CD14-positive monocyte (primary cell): ENCODE measurements at regions not wholly inside any gene's neighbourhood (a gene's known extent, or its start where the extent isn't known, plus 50 kb on each side); places are given as distances from the start of the nearest gene placed in this dataset.

Source experiments
- DNase-seq, 3 donors: peaks; one replicate each; pipeline ENCODE4 v3.0.0-alpha.2; 2011 to 2022
- H2AFZ ChIP-seq: 2 replicates; pipeline ENCODE4 v1.6.0; 2012; ENCODE audit warnings: mild to moderate bottlenecking, low read depth, low read length, inconsistent platforms; ENCODE audit not compliant: insufficient read depth, poor library complexity, severe bottlenecking
- H3K27ac ChIP-seq, 2 donors: 1 replicate in 1 of 2; 2 replicates in 1 of 2; pipeline ENCODE4 v1.5.1; 2012 to 2013; ENCODE audit warnings: low read length in 2 of 2, control low read depth in 1 of 2, inconsistent platforms in 1 of 2, low read depth in 1 of 2, mild to moderate bottlenecking in 1 of 2
- H3K27me3 ChIP-seq, 2 donors: one replicate each; pipeline versions ENCODE4 v1.6.0 to v1.6.1; 2011 to 2013; ENCODE audit warnings: low read length in 2 of 2; ENCODE audit not compliant: control insufficient read depth in 2 of 2, insufficient read depth in 2 of 2
- H3K36me3 ChIP-seq, 2 donors: replicated peaks in 1 of 2; 1 replicate in 1 of 2; 2 replicates in 1 of 2; pipeline versions ENCODE4 v1.5.1 to v1.6.1; 2012 to 2013; ENCODE audit warnings: low read length in 2 of 2, control low read depth in 1 of 2, inconsistent platforms in 1 of 2, mild to moderate bottlenecking in 1 of 2; ENCODE audit not compliant: insufficient read depth in 2 of 2, control insufficient read depth in 1 of 2
- H3K4me1 ChIP-seq, 2 donors: 1 replicate in 1 of 2; 2 replicates in 1 of 2; pipeline versions ENCODE4 v1.5.1 to v1.6.1; 2012 to 2013; ENCODE audit warnings: low read length in 2 of 2, control low read depth in 1 of 2, inconsistent platforms in 1 of 2, mild to moderate bottlenecking in 1 of 2, moderate library complexity in 1 of 2; ENCODE audit not compliant: insufficient read depth in 2 of 2, control insufficient read depth in 1 of 2
- H3K4me2 ChIP-seq: replicated peaks from 2 replicates; pipeline ENCODE3; 2012; ENCODE audit warnings: low read length, moderate library complexity, mild to moderate bottlenecking; ENCODE audit not compliant: poor library complexity, severe bottlenecking; ENCODE audit errors: extremely low read depth
- H3K4me3 ChIP-seq, 3 experiments: fragments of 200-600 bp in 1 of 3; sonication (generic) in 1 of 3; replicated peaks in 1 of 3; 1 replicate in 2 of 3; 2 replicates in 1 of 3; pipeline ENCODE4 v1.5.1; 2011 to 2013; ENCODE audit warnings: low read length in 3 of 3, mild to moderate bottlenecking in 3 of 3, control low read depth in 2 of 3, low read depth in 2 of 3, inconsistent platforms in 1 of 3, moderate library complexity in 1 of 3
- H3K79me2 ChIP-seq: 2 replicates; pipeline ENCODE4 v1.6.0; 2012; ENCODE audit warnings: mild to moderate bottlenecking, control low read depth, inconsistent platforms, low read length, moderate library complexity; ENCODE audit not compliant: insufficient read depth
- H3K9ac ChIP-seq: 2 replicates; pipeline ENCODE4 v1.6.0; 2017; ENCODE audit warnings: low read length, mild to moderate bottlenecking; ENCODE audit not compliant: insufficient read depth, poor library complexity, severe bottlenecking
- H3K9me3 ChIP-seq, 2 donors: replicated peaks in 1 of 2; 1 replicate in 1 of 2; 2 replicates in 1 of 2; pipeline versions ENCODE4 v1.5.1 to v1.6.1; 2012 to 2013; ENCODE audit warnings: low read length in 2 of 2, control low read depth in 1 of 2; ENCODE audit not compliant: control insufficient read depth in 1 of 2, insufficient read depth in 1 of 2
- H4K20me1 ChIP-seq: 2 replicates; pipeline ENCODE4 v1.6.0; 2012; ENCODE audit warnings: mild to moderate bottlenecking, low read length, control low read depth, moderate library complexity; ENCODE audit not compliant: insufficient read depth
- H3K27ac Mint-ChIP-seq, 7 donors: one replicate each; pipeline ENCODE4 v1.8.0; 2020; ENCODE audit warnings: mild to moderate bottlenecking in 7 of 7, mixed read lengths in 7 of 7, moderate library complexity in 6 of 7, inconsistent platforms in 2 of 7
- H3K27me3 Mint-ChIP-seq, 3 donors: one replicate each; pipeline ENCODE4 v1.8.0; 2021 to 2022; ENCODE audit warnings: low read depth in 3 of 3, mild to moderate bottlenecking in 3 of 3, mixed read lengths in 3 of 3, moderate library complexity in 3 of 3, inconsistent platforms in 1 of 3
- H3K36me3 Mint-ChIP-seq, 2 donors: one replicate each; pipeline ENCODE4 v1.8.0; 2020; ENCODE audit warnings: mixed read lengths in 2 of 2, inconsistent platforms in 1 of 2, mild to moderate bottlenecking in 1 of 2
- H3K4me1 Mint-ChIP-seq: one replicate; pipeline ENCODE4 v1.8.0; 2020; ENCODE audit warnings: mild to moderate bottlenecking, mixed read lengths
- H3K4me3 Mint-ChIP-seq, 2 donors: one replicate each; pipeline ENCODE4 v1.8.0; 2020; ENCODE audit warnings: mild to moderate bottlenecking in 2 of 2, mixed read lengths in 2 of 2, moderate library complexity in 1 of 2
- H3K9me3 Mint-ChIP-seq, 7 donors: one replicate each; pipeline ENCODE4 v1.8.0; 2020 to 2022; ENCODE audit warnings: mixed read lengths in 7 of 7, mild to moderate bottlenecking in 6 of 7, moderate library complexity in 6 of 7, inconsistent platforms in 2 of 7
- WGBS: methylation state at CpG from one replicate; pipeline ENCODE4 v1.1.5; 2013; ENCODE audit warnings: missing lambda C conversion rate; ENCODE audit not compliant: insufficient coverage; 5-methylcytosine and 5-hydroxymethylcytosine counted together
- intact Hi-C, 2 donors: fragments of 100-400 bp; cut with micrococcal nuclease; formaldehyde crosslinking; loops; one replicate each; pipeline versions ENCODE4 v1.15.0 to v1.15.1; 2023
- TF ChIP-seq, protein P1 (sequence below): fragments of 200-600 bp; IDR thresholded peaks from one replicate; pipeline ENCODE4 v1.8.0; 2022; ENCODE audit warnings: antibody characterized with exemption, mild to moderate bottlenecking

DNA sequence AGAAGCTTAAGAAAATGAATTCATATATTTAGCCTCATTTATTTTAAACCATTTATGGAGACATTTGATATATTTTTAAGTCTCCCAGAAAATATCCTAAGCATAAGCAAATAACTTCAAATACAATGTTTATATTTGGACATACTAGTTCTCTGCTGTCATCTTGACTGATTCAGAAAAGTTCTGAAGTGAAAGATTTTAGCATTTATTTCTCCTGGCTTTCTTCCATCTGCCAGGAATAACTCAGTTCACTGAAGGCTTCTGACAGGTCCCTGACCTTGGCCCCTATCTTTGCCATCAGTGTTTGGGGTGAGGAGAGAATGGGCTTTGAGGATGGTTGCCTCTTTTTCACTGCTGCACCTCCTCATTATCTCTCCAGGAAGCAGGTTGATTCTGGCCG, 115.7 kb downstream of the SLIT2 start:
- H2AFZ ChIP-seq = no peak overlapping the region
- no peak for DNase-seq
- H3K27ac ChIP-seq = no peak overlapping the region
- Mint-ChIP-seq H3K9me3 (peaks cover 0 to 3% (median 0%) of the 10 kb centered on the region in 7 donors), H3K27ac (no peak overlapping the region), H3K27me3 (no peaks in the 10 kb centered on the region), H3K4me1 (no peaks in the 10 kb centered on the region), H3K4me3 (no peak overlapping the region), H3K36me3 (no peaks in the 10 kb centered on the region)
- WGBS = no CpG with 5 or more reads among the region's 1 CpG
- no peaks in the 10 kb centered on the region for H3K27me3 ChIP-seq
- intact Hi-C loops = no loop called here
- no peaks in the 10 kb centered on the region for H3K79me2 ChIP-seq
- TF ChIP-seq, protein P1, sequence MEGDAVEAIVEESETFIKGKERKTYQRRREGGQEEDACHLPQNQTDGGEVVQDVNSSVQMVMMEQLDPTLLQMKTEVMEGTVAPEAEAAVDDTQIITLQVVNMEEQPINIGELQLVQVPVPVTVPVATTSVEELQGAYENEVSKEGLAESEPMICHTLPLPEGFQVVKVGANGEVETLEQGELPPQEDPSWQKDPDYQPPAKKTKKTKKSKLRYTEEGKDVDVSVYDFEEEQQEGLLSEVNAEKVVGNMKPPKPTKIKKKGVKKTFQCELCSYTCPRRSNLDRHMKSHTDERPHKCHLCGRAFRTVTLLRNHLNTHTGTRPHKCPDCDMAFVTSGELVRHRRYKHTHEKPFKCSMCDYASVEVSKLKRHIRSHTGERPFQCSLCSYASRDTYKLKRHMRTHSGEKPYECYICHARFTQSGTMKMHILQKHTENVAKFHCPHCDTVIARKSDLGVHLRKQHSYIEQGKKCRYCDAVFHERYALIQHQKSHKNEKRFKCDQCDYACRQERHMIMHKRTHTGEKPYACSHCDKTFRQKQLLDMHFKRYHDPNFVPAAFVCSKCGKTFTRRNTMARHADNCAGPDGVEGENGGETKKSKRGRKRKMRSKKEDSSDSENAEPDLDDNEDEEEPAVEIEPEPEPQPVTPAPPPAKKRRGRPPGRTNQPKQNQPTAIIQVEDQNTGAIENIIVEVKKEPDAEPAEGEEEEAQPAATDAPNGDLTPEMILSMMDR = no peak
- no peaks in the 10 kb centered on the region for H4K20me1 ChIP-seq
- no peak overlapping the region for H3K4me3 ChIP-seq
- no peak overlapping the region for H3K4me2 ChIP-seq
- H3K9me3 ChIP-seq = no peaks in the 10 kb centered on the region
- no peaks in the 10 kb centered on the region for H3K36me3 ChIP-seq
- no peaks in the 10 kb centered on the region for H3K4me1 ChIP-seq
- no peak overlapping the region for H3K9ac ChIP-seq

DNA sequence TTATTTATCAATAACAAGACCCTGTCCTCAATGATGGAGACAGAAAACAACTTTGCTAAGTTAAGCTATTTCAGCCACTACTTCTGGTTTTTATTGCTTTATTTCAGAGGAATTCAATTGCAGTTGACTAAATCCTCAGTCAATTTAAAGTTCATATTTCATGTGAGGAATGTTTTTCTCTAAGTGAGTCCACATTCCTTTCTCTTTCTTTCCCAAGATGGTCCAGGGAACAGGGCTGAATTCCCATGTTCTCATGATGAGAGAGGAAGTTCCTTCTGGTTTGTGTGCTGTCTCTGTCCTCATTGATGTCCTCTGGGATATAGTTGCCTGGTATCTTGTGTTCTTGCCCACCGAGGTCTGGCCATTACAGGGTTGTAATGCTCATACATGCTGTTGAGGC, 117.2 kb downstream of the SLIT2 start:
- Mint-ChIP-seq H3K27me3 (peaks cover 0 to 2% (median 0%) of the 10 kb centered on the region in 3 donors), H3K4me1 (no peaks in the 10 kb centered on the region), H3K4me3 (no peak overlapping the region), H3K27ac (no peak overlapping the region), H3K36me3 (no peaks in the 10 kb centered on the region), H3K9me3 (peaks cover 0 to 3% (median 0%) of the 10 kb centered on the region in 7 donors)
- DNase-seq = no peak
- WGBS = no CpG with 5 or more reads among the region's 1 CpG
- intact Hi-C loops = no loop called here
- Histone ChIP-seq H3K27ac (no peak overlapping the region), H3K4me3 (no peak overlapping the region), H3K27me3 (no peaks in the 10 kb centered on the region), H4K20me1 (no peaks in the 10 kb centered on the region), H3K36me3 (no peaks in the 10 kb centered on the region), H2AFZ (no peak overlapping the region), H3K9me3 (no peaks in the 10 kb centered on the region), H3K79me2 (no peaks in the 10 kb centered on the region), H3K9ac (no peak overlapping the region), H3K4me1 (no peaks in the 10 kb centered on the region), H3K4me2 (no peak overlapping the region)
- TF ChIP-seq, protein P1 = no peak
